Spleen (tissue), 11 donors: ENCODE measurements at regions not wholly inside any gene's neighbourhood (a gene's known extent, or its start where the extent isn't known, plus 50 kb on each side); places are given as distances from the start of the nearest gene placed in this dataset.

Experiments used
- DNase-seq: peaks from one replicate; pipeline ENCODE4 v3.0.0-alpha.2; 2020
- H3K27ac ChIP-seq, 8 donors: fragments of 200-600 bp; sonication (generic) in 7 of 8; 1 replicate in 4 of 8; 2 replicates in 4 of 8; pipeline versions ENCODE4 v1.5.0 to v1.8.0; 2016 to 2021; ENCODE audit warnings: inconsistent platforms in 4 of 8, mild to moderate bottlenecking in 4 of 8, moderate library complexity in 1 of 8
- H3K27me3 ChIP-seq, 7 donors: fragments of 200-600 bp; sonication (generic) in 6 of 7; replicated peaks in 1 of 7; 1 replicate in 4 of 7; 2 replicates in 3 of 7; pipeline versions ENCODE4 v1.5.0 to v1.8.0; 2016 to 2021; ENCODE audit warnings: inconsistent platforms in 3 of 7, mild to moderate bottlenecking in 1 of 7
- H3K36me3 ChIP-seq, 6 donors: fragments of 200-600 bp; sonication (generic) in 5 of 6; 1 replicate in 4 of 6; 2 replicates in 2 of 6; pipeline versions ENCODE4 v1.5.0 to v1.8.0; 2016 to 2021; ENCODE audit warnings: inconsistent platforms in 2 of 6
- H3K4me1 ChIP-seq, 6 donors: fragments of 200-600 bp; sonication (generic) in 5 of 6; 1 replicate in 3 of 6; 2 replicates in 3 of 6; pipeline versions ENCODE4 v1.5.0 to v1.8.0; 2016 to 2021; ENCODE audit warnings: inconsistent platforms in 3 of 6
- H3K4me3 ChIP-seq, 8 donors: fragments of 200-600 bp; sonication (generic) in 7 of 8; 1 replicate in 4 of 8; 2 replicates in 4 of 8; pipeline versions ENCODE4 v1.5.0 to v1.8.0; 2016 to 2021; ENCODE audit warnings: inconsistent platforms in 4 of 8, mild to moderate bottlenecking in 4 of 8, moderate library complexity in 2 of 8
- H3K9me3 ChIP-seq, 8 donors: fragments of 200-600 bp; sonication (generic) in 7 of 8; 1 replicate in 4 of 8; 2 replicates in 4 of 8; pipeline versions ENCODE4 v1.5.0 to v1.8.0; 2016 to 2021; ENCODE audit warnings: inconsistent platforms in 4 of 8
- CTCF ChIP-seq, 11 experiments: fragments of 200-600 bp in 7 of 11; fragments of 450-650 bp in 4 of 11; sonication (generic) in 4 of 11; IDR thresholded peaks in 8 of 11; conservative IDR thresholded peaks in 3 of 11; 1 replicate in 7 of 11; 2 replicates in 4 of 11; pipeline versions ENCODE4 v1.4.0 to v1.8.0; 2016 to 2021; ENCODE audit warnings: antibody characterized with exemption in 11 of 11, inconsistent platforms in 4 of 11, mild to moderate bottlenecking in 1 of 11
- POLR2A ChIP-seq, 3 donors: fragments of 450-650 bp; IDR thresholded peaks; one replicate each; pipeline ENCODE4 v1.5.1; 2017; ENCODE audit warnings: antibody characterized with exemption in 3 of 3, mild to moderate bottlenecking in 1 of 3
- POLR2AphosphoS5 ChIP-seq, 3 donors: sonication (generic); formaldehyde crosslinking; IDR thresholded peaks; one replicate each; pipeline ENCODE4 v1.5.1; 2017; ENCODE audit warnings: antibody characterized with exemption in 3 of 3
- WGBS, 5 donors: extraction: QIAGEN DNeasy Blood & Tissue Kit in 3 of 5; methylation state at CpG; one replicate each; pipeline versions ENCODE4 v1.1.5 to v1.1.7; 2013 to 2018; 5-methylcytosine and 5-hydroxymethylcytosine counted together
- intact Hi-C: fragments of 100-400 bp; cut with DNase I; formaldehyde crosslinking; loops from one replicate; pipeline ENCODE4 v1.15.0; 2023; ENCODE audit warnings: low total_unique reads
- donor health status: healthy with polysubstance abuse.
- donor health status: DM: no; HTN: no; CAD: no; lungs with moderate emphysema.
- donor health status: DM: no; HTN: no; CAD: no.
- donor health status: Bipolar disorder and iron deficiency.
- donor health status: healthy.
- donor health status: DM: no; HTN: no; CAD: no.
- donor health status: DM: yes; HTN: yes; CAD: no.

DNA sequence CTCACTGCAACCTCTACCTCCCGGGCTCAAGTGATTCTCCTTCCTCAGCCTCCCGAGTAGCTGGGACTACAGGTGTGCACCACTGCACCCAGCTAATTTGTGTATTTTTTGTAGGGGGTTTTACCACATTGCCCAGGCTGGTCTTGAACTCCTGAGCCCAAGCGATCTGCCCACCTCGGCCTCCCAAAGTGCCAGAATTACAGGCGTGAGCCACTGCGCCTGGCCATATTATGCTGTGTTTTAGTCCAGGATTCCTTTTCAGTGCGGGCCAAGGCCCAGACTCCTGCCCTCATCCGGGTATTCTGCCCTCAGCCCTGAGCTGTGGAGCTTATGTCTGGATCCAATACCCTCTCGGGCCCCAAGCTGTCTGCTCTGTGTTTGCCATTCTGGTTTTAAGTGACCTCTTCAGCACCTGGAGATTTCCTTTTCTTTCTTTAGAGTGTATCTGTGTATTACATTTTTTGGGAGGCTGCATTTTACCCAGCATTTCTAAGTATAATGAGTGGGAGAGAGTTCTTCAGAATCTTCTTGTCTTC, 114.9 kb downstream of the BUB3 start:
- no peak for TF ChIP-seq POLR2AphosphoS5 (IDR thresholded peaks at IDR 0.05)
- no peak for TF ChIP-seq POLR2A (IDR thresholded peaks at IDR 0.05)
- no peak for TF ChIP-seq CTCF (IDR thresholded peaks at IDR 0.05 in 8 of 11, conservative IDR thresholded peaks at IDR 0.05 in 3 of 11)
- Histone ChIP-seq H3K27me3 (peaks cover 0 to 15% (median 0%) of the 10 kb centered on the region in 7 donors), H3K36me3 (no peaks in the 10 kb centered on the region), H3K9me3 (no peaks in the 10 kb centered on the region), H3K27ac (no peak overlapping the region), H3K4me3 (no peak overlapping the region), H3K4me1 (no peaks in the 10 kb centered on the region)
- no peak for DNase-seq
- intact Hi-C loops = no loop called here
- WGBS, 5 donors = 89 to 96% (median 93%) methylated on average over 8 to 9 of the region's 9 CpGs

DNA sequence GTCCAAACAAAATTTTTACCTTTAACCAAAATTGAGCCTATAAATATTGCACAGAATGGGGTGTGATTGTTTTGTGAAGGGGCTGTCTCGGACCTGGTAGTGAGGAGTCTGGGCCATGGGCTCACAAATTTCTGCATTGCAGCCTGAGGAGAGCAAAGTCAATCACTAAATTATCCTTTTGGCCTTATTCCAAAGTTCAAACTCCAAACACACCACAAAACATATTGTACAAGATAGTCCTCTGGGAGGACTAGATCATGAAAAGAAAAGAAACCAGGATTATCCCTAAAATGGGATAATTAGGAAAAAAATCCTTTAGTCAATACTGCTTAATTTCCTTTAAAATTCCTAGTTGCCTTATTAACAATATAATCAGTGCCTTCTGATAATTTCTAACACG, 115.5 kb downstream of the BUB3 start:
- H3K27ac ChIP-seq = no peak overlapping the region
- WGBS, 5 donors = 66 to 80% (median 74%) methylated on average over 2 of the region's 2 CpGs
- no peaks in the 10 kb centered on the region for H3K4me1 ChIP-seq
- no peak for DNase-seq
- TF ChIP-seq CTCF (IDR thresholded peaks at IDR 0.05 in 8 of 11, conservative IDR thresholded peaks at IDR 0.05 in 3 of 11) = no peak
- no peak for TF ChIP-seq POLR2A (IDR thresholded peaks at IDR 0.05)
- TF ChIP-seq POLR2AphosphoS5 (IDR thresholded peaks at IDR 0.05) = no peak
- no peaks in the 10 kb centered on the region for H3K9me3 ChIP-seq
- H3K27me3 ChIP-seq = peaks cover 0 to 21% (median 4%) of the 10 kb centered on the region in 7 donors
- intact Hi-C loops = no loop called here
- no peak overlapping the region for H3K4me3 ChIP-seq
- no peaks in the 10 kb centered on the region for H3K36me3 ChIP-seq

- Histone ChIP-seq H3K4me3 (no peak overlapping the region), H3K27me3 (peaks cover 0 to 27% (median 8%) of the 10 kb centered on the region in 7 donors), H3K36me3 (no peaks in the 10 kb centered on the region), H3K9me3 (no peaks in the 10 kb centered on the region), H3K4me1 (no peaks in the 10 kb centered on the region), H3K27ac (no peak overlapping the region)
- no peak for DNase-seq
- intact Hi-C loops = no loop called here
- TF ChIP-seq POLR2AphosphoS5 (IDR thresholded peaks at IDR 0.05) = no peak
- no peak for TF ChIP-seq CTCF (IDR thresholded peaks at IDR 0.05 in 8 of 11, conservative IDR thresholded peaks at IDR 0.05 in 3 of 11)
- WGBS, 5 donors = 47 to 57% (median 48%) methylated on average over 2 of the region's 2 CpGs
Observed at GRCh38 chr10:123270221-123270620, 116.0 kb downstream of the BUB3 start.

DNA sequence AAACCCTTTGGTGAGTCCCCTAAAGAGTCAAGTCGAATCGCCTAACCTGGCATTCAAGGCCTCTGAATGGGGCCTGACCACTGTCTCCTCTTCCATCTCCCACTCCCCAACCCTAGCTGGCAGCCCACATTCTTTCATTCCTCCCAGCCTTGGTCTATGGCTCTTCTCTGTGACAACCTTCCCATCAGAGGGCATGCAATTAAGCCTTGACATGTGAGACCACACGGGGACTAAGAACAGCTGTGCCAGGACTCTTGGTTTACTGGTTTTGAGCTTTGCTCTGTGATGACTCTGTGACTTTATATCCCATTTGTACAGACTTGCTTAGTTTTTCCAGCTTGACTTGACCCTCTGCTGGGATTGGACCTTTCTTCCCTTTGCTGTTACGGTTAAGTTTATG, 116.6 kb downstream of the BUB3 start:
- Histone ChIP-seq H3K4me1 (no peaks in the 10 kb centered on the region), H3K27ac (no peak overlapping the region), H3K4me3 (no peak overlapping the region), H3K9me3 (peaks cover 0 to 3% (median under 1%) of the 10 kb centered on the region in 8 donors), H3K27me3 (peaks cover 0 to 32% (median 8%) of the 10 kb centered on the region in 7 donors), H3K36me3 (no peaks in the 10 kb centered on the region)
- WGBS, 5 donors = 90 to 98% (median 95%) methylated on average over 4 of the region's 4 CpGs
- intact Hi-C loops = no loop called here
- TF ChIP-seq CTCF (IDR thresholded peaks at IDR 0.05 in 8 of 11, conservative IDR thresholded peaks at IDR 0.05 in 3 of 11) = no peak
- no peak for TF ChIP-seq POLR2AphosphoS5 (IDR thresholded peaks at IDR 0.05)
- TF ChIP-seq POLR2A (IDR thresholded peaks at IDR 0.05) = no peak
- DNase-seq = no peak
